ENCODE measurements at regions not wholly inside any gene's neighbourhood (a gene's known extent, or its start where the extent isn't known, plus 50 kb on each side); places are given as distances from the start of the nearest gene placed in this dataset.

GRCh38 chrX:7730071-7730470, 112.9 kb upstream of the VCX start:
- no peak overlapping the region for H3K27ac ChIP-seq (ENCODE audit: insufficient read length, low read depth, low read length)
- H3K4me2 ChIP-seq (ENCODE audit: insufficient read depth, insufficient read length, low read length): no peak overlapping the region
- no CpG with 5 or more reads among the region's 2 CpGs for WGBS (ENCODE audit: extremely low coverage, insufficient read length, low lambda C conversion rate)
- Mint-ChIP-seq H3K27me3 (ENCODE audit: low read depth) (no peaks in the 10 kb centered on the region), H3K9me3 (no peaks in the 10 kb centered on the region), H3K36me3 (ENCODE audit: insufficient read depth in 1 of 3, low read depth in 3 of 3) (no peaks in the 10 kb centered on the region), H3K27ac (no peak overlapping the region), H3K4me3 (no peak overlapping the region), H3K4me1 (peaks cover 0 to 8% of the 10 kb centered on the region in 2 experiments; a peak in 2 of 4 replicates)
- no peak overlapping the region for H3K56ac ChIP-seq (ENCODE audit: insufficient read length, low read depth, low read length)
- no peak overlapping the region for H3T11ph ChIP-seq (ENCODE audit: low read length)
- no peak overlapping the region for H3K23ac ChIP-seq (ENCODE audit: insufficient read length, low read depth, low read length)
- no peak for DNase-seq
- H3K9ac ChIP-seq (ENCODE audit: extremely low read depth, insufficient read length, low read length): no peak overlapping the region
- H2BK20ac ChIP-seq (ENCODE audit: low read depth, low read length, poor library complexity, severe bottlenecking): no peak overlapping the region
- H4K20me1 ChIP-seq (ENCODE audit: control insufficient read depth, insufficient read depth, insufficient read length): no peaks in the 10 kb centered on the region
- no peak overlapping the region for H2BK15ac ChIP-seq (ENCODE audit: low read depth, low read length)
- no peaks in the 10 kb centered on the region for H3K79me2 ChIP-seq (ENCODE audit: insufficient read depth, low read length)
- H2AK5ac ChIP-seq (ENCODE audit: insufficient read length, low read length): no peak overlapping the region
- H3K79me1 ChIP-seq (ENCODE audit: insufficient read depth, low read depth, low read length, poor library complexity, severe bottlenecking): no peaks in the 10 kb centered on the region
- TF ChIP-seq CTCF (conservative IDR thresholded peaks at IDR 0.05): no peak
- H4K91ac ChIP-seq (ENCODE audit: insufficient read length, low read depth, low read length): no peak overlapping the region
- H3K27me3 ChIP-seq (ENCODE audit: insufficient read depth, low read length): no peaks in the 10 kb centered on the region
- no peak overlapping the region for H2BK120ac ChIP-seq (ENCODE audit: low read depth, low read length, poor library complexity, severe bottlenecking)
- H2BK5ac ChIP-seq (ENCODE audit: insufficient read length, low read length): no peak overlapping the region
- no peak overlapping the region for H2BK12ac ChIP-seq (ENCODE audit: insufficient read length, low read depth, low read length)
- H2AFZ ChIP-seq (ENCODE audit: low read length): no peak overlapping the region
- H4K5ac ChIP-seq (ENCODE audit: insufficient read length, low read depth, low read length): no peak overlapping the region
- no peaks in the 10 kb centered on the region for H3K23me2 ChIP-seq (ENCODE audit: insufficient read length, low read depth, low read length, poor library complexity, severe bottlenecking)
- H3K9me3 ChIP-seq (ENCODE audit: control insufficient read depth, low read depth, low read length): no peaks in the 10 kb centered on the region
- H3K18ac ChIP-seq (ENCODE audit: insufficient read length, low read depth, low read length): no peak overlapping the region
- no peak overlapping the region for H3K14ac ChIP-seq (ENCODE audit: insufficient read depth, low read length)
- H3K4ac ChIP-seq (ENCODE audit: low read depth, low read length): no peak overlapping the region
- no peak overlapping the region for H4K8ac ChIP-seq (replicated peaks; ENCODE audit: insufficient read length, low read depth, low read length)
- no peaks in the 10 kb centered on the region for H3K4me1 ChIP-seq (ENCODE audit: insufficient read depth, low read length)

Measured in H9 (cell line).